CD4-positive, alpha-beta T cell (primary cell): ENCODE measurements at regions not wholly inside any gene's neighbourhood (a gene's known extent, or its start where the extent isn't known, plus 50 kb on each side); places are given as distances from the start of the nearest gene placed in this dataset.

Source experiments
- ATAC-seq: fragments of 200-7000 bp; cut with Tn5 transposase; one replicate; pipeline ENCODE4 v1.10.0; 2022; ENCODE audit warnings: mild to moderate bottlenecking; ENCODE audit not compliant: poor library complexity
- CTCF ChIA-PET: fragments of 350-600 bp; sonication (Branson Sonifier 250); formaldehyde crosslinking; loops from one replicate; lab custom pipeline; 2021; ENCODE audit warnings: antibody characterized with exemption, inconsistent platforms; lab: Charles Lee
- POLR2A ChIA-PET: fragments of 350-600 bp; sonication (Branson Sonifier 250); formaldehyde crosslinking; loops from one replicate; lab custom pipeline; 2021; ENCODE audit warnings: antibody characterized with exemption, inconsistent platforms; lab: Charles Lee
- DNase-seq, 14 experiments: peaks; one replicate each; pipeline ENCODE4 v3.0.0-alpha.2; 2013 to 2020; ENCODE audit warnings: mixed read lengths in 2 of 14
- H3K27ac ChIP-seq, 2 donors: one replicate each; pipeline versions ENCODE4 v1.5.1 to v1.7.0; 2013; ENCODE audit warnings: low read length in 2 of 2, low read depth in 1 of 2, mild to moderate bottlenecking in 1 of 2
- H3K27me3 ChIP-seq, 2 experiments: 1 replicate in 1 of 2; 2 replicates in 1 of 2; pipeline versions ENCODE4 v1.6.1 to v1.7.0; 2013; ENCODE audit warnings: low read length in 2 of 2, control low read depth in 1 of 2, mild to moderate bottlenecking in 1 of 2, moderate library complexity in 1 of 2; ENCODE audit not compliant: insufficient read depth in 2 of 2, control insufficient read depth in 1 of 2
- H3K36me3 ChIP-seq: one replicate; pipeline ENCODE4 v1.6.1; 2013; ENCODE audit warnings: low read length, control low read depth; ENCODE audit not compliant: insufficient read depth
- H3K4me1 ChIP-seq: one replicate; pipeline ENCODE4 v1.6.1; 2013; ENCODE audit warnings: low read length, control low read depth; ENCODE audit not compliant: insufficient read depth
- H3K4me3 ChIP-seq: one replicate; pipeline ENCODE4 v1.5.1; 2013; ENCODE audit warnings: mild to moderate bottlenecking, low read length, moderate library complexity
- H3K9me3 ChIP-seq, 2 experiments: 1 replicate in 1 of 2; 2 replicates in 1 of 2; pipeline versions ENCODE4 v1.6.1 to v1.7.0; 2013; ENCODE audit warnings: low read length in 2 of 2, mild to moderate bottlenecking in 2 of 2, control low read depth in 1 of 2, moderate library complexity in 1 of 2; ENCODE audit not compliant: control insufficient read depth in 1 of 2, insufficient read depth in 1 of 2
- H3K27ac Mint-ChIP-seq: one replicate; pipeline ENCODE4 v1.8.0; 2020; ENCODE audit warnings: mixed read lengths
- H3K27me3 Mint-ChIP-seq: one replicate; pipeline ENCODE4 v1.8.0; 2021; ENCODE audit warnings: mixed read lengths
- H3K36me3 Mint-ChIP-seq: one replicate; pipeline ENCODE4 v1.8.0; 2021; ENCODE audit warnings: low read depth, mixed read lengths
- H3K4me1 Mint-ChIP-seq: one replicate; pipeline ENCODE4 v1.8.0; 2021; ENCODE audit warnings: low read depth, mixed read lengths
- H3K4me3 Mint-ChIP-seq: one replicate; pipeline ENCODE4 v1.8.0; 2020; ENCODE audit warnings: mild to moderate bottlenecking, mixed read lengths
- H3K9me3 Mint-ChIP-seq: one replicate; pipeline ENCODE4 v1.8.0; 2020; ENCODE audit warnings: mixed read lengths
- CTCF ChIP-seq: fragments of 200-600 bp; IDR thresholded peaks from one replicate; pipeline ENCODE4 v1.8.0; 2022; ENCODE audit warnings: antibody characterized with exemption, mild to moderate bottlenecking
- intact Hi-C, 2 experiments: fragments of 100-400 bp; cut with DNase I in 1 of 2; cut with micrococcal nuclease in 1 of 2; formaldehyde crosslinking; loops; one replicate each; pipeline versions ENCODE4 v1.15.1 to v1.9.0; 2023 to 2025; cut with DNase I, micrococcal nuclease

- Histone ChIP-seq H3K4me3 (no peak overlapping the region), H3K9me3 (peaks cover 0 to 4% of the 10 kb centered on the region in 2 experiments), H3K4me1 (no peaks in the 10 kb centered on the region), H3K36me3 (no peaks in the 10 kb centered on the region), H3K27ac (no peak overlapping the region), H3K27me3 (no peaks in the 10 kb centered on the region)
- ChIA-PET POLR2A (no interaction called here), CTCF (no interaction called here)
- Mint-ChIP-seq H3K9me3 (peaks cover 9% of the 10 kb centered on the region), H3K36me3 (no peaks in the 10 kb centered on the region), H3K27me3 (no peaks in the 10 kb centered on the region), H3K4me1 (no peaks in the 10 kb centered on the region), H3K4me3 (no peak overlapping the region), H3K27ac (no peak overlapping the region)
- no peak for TF ChIP-seq CTCF
- no peak for DNase-seq
- no peak for ATAC-seq
- intact Hi-C loops: no loop called here
These were observed 643.8 kb downstream of the RFPL4B start for GRCh38 chr6:112990971-112991370.

GRCh38 chr6:112991912-112992311, 644.8 kb downstream of the RFPL4B start:
- no peak overlapping the region for H3K4me3 ChIP-seq
- no peak for DNase-seq
- no peak overlapping the region for H3K27ac ChIP-seq
- Mint-ChIP-seq H3K4me3 (no peak overlapping the region), H3K9me3 (peaks cover 9% of the 10 kb centered on the region), H3K4me1 (no peaks in the 10 kb centered on the region), H3K27me3 (no peaks in the 10 kb centered on the region), H3K36me3 (no peaks in the 10 kb centered on the region), H3K27ac (no peak overlapping the region)
- no peaks in the 10 kb centered on the region for H3K27me3 ChIP-seq
- H3K4me1 ChIP-seq: no peaks in the 10 kb centered on the region
- no peak for TF ChIP-seq CTCF
- ChIA-PET POLR2A (no interaction called here), CTCF (no interaction called here)
- H3K9me3 ChIP-seq: peaks cover 0 to 4% of the 10 kb centered on the region in 2 experiments
- intact Hi-C loops: no loop called here
- H3K36me3 ChIP-seq: no peaks in the 10 kb centered on the region
- ATAC-seq: no peak

GRCh38 chr6:112997421-112998085, 650.4 kb downstream of the RFPL4B start:
- ChIA-PET POLR2A (no interaction called here), CTCF (no interaction called here)
- intact Hi-C loops: no loop called here
- H3K36me3 Mint-ChIP-seq: no peaks in the 10 kb centered on the region
- no peak for DNase-seq
- no peaks in the 10 kb centered on the region for H3K9me3 Mint-ChIP-seq
- H3K27ac ChIP-seq: no peak overlapping the region
- H3K9me3 ChIP-seq: peaks cover 0 to 4% of the 10 kb centered on the region in 2 experiments
- H3K27me3 Mint-ChIP-seq: no peaks in the 10 kb centered on the region
- no peak overlapping the region for H3K4me3 Mint-ChIP-seq
- no peak for ATAC-seq
- no peak overlapping the region for H3K4me3 ChIP-seq
- no peaks in the 10 kb centered on the region for H3K4me1 Mint-ChIP-seq
- no peak overlapping the region for H3K27ac Mint-ChIP-seq
- no peaks in the 10 kb centered on the region for H3K36me3 ChIP-seq
- no peaks in the 10 kb centered on the region for H3K4me1 ChIP-seq
- no peak for TF ChIP-seq CTCF
- H3K27me3 ChIP-seq: no peaks in the 10 kb centered on the region
